GM21526 (cell line): ENCODE measurements at regions not wholly inside any gene's neighbourhood (a gene's known extent, or its start where the extent isn't known, plus 50 kb on each side); places are given as distances from the start of the nearest gene placed in this dataset.

Experiments used
- ATAC-seq: cut with Tn5 transposase; IDR thresholded peaks from one replicate; pipeline ENCODE4 v1.9.1; 2021; ENCODE audit warnings: moderate library complexity; ENCODE audit not compliant: unreplicated experiment, low FRiP score

DNA sequence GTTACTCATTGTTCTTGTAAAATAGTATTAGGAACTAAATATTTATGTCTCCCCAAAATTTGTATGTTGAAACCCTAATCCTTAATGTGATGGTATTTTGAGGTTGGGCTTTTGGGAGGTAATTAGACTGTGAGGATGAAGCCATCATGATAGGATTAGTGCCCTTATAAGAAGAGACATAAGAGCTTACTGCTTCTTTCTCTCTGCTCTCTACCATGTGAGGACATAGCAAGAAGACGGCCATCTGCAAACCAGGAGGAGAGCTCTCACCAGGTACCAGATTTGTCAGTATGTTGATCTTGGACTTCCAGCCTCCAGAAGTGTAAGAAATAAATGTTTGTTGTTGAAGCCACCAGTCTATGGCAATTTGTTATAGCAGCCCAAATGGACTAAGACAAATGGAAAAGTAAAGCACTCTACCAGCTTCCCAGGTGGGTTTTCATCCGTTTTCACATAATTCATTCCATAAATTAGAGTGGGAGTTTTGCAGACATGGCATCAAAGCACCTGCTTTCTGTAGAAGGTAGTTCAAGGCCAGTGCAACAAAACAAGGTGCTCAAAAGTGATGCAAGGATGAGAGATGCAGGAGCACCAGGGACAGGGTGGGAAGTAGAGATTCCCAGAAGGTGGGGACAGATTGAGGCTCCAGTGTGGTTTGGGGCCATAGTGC, 70.7 kb downstream of the MYCN start:
- no peak for ATAC-seq

DNA sequence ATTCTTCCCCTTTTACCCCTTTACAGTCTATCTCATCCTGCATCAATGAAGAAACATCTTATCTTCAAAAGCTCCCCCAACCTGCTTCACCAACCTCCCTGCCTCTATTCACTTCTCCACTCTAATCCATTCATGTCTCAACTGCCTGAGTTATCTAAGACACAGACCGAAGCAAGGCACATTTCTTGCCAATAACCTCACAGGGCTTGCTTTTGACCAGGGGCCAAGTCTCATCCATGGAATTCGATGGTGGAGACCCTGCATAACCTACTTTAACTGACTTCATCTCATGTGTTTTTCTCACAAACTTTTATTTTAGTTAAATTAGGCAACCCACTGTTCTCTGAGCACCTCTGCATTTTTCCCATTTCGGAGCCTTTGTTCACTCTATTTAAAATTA, 69.7 kb downstream of the MYCN start:
- ATAC-seq = no peak

DNA sequence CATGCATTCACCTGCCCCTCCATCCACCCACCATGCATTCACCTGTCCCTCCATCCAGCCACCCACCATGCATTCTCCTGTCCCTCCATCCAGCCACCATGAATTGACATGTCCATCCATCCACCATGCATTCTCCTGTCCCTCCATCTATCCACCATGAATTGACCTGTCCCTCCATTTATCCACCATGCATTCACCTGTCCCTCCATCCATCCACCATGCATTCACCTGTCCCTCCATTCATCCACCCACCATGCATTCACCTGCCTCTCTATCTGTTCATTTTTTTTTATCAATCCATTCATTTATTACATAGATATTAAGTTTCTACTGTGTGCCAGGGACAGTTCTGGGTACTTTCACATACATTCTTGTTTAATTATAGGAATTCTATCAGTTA, 69.2 kb downstream of the MYCN start:
- no peak for ATAC-seq

DNA sequence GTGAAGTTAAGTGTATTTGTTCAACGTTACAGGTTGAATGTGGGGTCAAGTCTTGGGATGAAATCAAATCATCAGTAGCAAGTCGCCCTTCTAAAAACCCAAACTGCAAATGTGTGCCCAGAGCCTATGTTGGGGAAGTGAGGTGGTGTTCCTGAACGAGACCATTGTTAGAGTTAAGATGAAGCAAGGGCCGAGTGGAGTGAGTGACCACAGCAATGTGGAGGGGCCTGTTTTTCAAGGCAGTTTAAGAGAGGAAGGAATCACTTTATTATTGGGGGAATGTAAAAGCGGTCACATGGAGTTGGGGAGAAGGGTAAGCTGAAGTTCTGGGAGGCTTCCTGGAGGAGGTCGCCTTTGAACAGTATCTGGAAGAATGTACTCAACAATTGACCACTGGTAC, 68.5 kb downstream of the MYCN start:
- ATAC-seq = no peak

DNA sequence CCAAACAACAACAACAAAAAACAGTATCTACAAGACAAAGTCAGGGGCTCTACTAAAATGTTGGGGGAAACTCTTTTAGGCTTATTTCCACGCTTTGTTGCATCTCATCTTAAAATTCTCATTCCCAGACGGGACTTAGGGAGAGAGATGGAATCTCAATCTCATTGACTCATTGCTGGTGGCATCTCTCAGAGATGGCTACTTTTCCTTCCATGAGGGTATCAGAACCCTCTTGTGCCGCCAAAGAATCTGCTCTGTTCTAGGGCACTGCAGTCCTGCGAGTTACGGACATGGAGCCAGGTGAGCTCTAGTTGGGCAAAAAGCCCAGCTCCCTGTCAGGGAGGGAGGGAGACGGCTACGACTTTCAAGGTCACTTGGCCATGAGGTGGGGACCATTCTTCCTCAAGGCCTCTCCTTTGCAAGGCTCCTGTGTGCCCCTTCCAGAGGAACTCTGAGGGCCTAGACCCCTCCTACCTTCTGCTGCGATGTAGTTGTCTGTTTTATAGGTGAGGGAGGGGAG, 68.0 kb downstream of the MYCN start:
- no peak for ATAC-seq

DNA sequence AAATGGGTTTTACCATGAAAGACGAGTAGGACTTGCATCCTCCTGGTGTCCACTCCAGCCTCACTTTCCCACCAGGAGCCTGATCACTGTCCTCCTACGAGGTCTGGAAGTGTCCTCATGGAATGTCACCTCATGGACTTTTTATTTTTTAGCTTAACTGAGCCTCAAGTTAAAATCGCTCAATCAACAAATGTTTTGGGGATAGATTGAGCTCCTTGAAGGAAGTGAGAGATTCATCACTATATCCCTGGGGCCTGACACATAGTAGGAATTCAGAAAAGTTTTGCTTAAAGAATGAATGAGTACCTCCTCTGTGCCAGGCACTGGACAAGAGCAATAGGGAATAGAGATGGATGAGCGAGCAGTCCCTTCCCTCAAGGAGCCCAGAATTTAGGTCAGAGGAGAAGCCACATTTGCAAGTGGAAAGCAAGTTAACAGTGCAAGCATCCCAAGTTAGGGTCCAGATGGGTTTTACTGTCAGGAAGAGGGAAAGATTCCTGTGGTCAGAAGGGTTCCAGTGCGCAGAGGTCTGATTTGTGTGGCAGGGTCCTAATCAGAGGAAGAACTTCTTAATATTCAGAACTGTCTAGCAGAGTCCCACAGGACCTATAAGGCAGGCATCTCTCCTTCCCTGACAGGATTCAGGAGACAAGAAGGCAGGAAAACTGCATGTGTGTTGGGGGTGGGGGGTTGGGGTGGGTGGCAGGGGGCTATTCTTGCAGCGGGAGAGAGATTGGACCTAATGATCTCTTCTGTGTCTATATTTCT, 67.0 kb downstream of the MYCN start:
- ATAC-seq = no peak

DNA sequence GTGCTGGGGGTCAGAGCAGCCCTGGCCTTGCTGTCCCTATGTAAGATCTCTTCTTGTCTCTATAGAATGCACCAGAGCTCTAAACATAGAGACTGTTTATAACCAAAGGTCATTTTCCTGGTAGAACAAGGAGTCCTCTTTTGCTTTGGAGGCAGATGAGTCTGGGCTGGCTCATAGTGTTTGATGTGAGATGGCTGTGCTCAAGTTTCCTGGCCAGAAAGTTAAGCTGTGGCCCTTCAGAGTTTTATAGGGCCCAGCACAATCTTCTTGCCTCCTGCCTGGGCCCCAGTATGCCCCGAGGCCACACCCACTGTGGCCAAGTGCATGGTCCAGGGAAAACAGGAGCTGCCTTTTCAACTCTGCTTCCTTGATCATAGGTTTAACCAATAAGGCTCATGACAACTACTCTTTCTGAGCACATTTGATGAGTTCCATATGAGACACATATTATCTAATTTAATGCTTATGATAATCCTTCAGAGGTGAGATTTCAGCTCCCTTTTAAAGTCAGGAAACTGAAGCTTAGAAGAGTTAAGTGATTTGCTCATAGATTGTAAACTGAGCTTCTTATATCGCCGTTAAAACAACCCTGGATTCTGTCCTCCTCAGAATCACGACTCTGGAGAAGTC, 66.3 kb downstream of the MYCN start:
- no peak for ATAC-seq

DNA sequence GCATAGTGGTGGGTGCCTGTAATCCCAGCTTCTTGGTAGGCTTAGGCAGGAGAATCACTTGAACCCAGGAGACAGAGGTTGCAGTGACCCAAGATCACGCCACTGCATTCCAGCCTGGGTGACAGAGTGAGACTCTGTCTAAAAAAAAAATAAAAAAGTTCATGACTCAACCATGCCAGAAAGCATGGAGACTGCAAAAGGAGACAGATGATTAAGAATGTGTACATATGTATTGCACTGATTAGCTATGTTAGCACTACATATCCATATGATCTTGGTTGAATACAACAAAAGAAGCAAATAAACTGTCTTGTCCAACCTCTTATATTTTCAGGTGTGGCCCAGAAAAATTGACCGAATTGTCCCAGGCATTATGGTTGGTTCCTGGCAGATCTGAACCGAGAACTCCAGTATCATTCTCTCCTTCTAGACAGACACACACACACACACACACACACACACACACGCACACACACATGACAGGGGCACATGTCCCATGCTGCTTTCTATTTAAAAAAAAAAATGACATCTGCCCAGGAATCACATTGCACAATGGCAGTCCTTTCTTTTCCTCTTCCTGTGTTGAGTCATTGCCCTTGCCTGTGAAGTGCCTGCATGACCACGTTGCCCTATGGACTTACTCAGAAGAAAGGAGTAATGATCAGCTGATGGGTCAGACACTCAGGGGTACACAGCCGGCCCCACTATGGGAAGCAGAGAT, 65.6 kb downstream of the MYCN start:
- no peak for ATAC-seq

DNA sequence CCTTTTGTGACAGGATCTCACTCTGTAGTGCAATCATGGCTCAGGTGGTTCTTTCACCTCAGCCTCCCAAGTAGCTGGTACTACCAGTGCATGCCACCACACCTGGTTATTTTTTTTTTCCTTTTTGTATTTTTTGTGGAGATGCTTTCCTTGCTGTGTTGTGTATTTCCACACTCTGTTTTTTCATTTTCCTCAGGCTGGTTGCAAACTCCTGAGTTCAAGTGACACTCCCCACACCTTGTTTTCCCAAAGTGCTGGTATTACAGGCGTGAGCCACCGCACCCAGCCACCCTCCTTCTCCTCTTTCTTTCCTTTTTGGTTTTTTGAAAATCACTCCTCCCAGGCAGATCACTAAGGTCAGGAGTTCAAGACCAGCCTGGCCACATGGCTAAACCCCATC, 65.0 kb downstream of the MYCN start:
- ATAC-seq = no peak

DNA sequence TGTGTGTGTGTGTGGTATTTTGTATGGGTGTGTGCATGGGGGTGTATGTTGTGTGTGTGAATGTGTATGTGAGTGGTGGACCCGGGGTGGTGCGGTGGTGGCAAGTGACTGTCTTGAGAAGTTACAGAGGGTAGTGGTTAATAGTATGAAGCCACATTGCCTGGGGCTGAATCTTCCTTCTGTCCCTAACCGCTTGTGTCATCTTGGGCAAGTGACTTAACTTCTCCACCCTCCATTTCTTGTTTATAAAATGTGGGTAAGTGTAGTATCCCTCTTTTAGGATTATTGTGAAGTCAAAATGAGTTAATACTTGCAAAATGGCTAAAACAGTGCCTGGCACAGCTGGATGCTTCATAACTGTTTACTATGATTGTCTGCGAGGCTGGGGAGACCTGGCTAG, 63.5 kb downstream of the MYCN start:
- ATAC-seq = no peak

DNA sequence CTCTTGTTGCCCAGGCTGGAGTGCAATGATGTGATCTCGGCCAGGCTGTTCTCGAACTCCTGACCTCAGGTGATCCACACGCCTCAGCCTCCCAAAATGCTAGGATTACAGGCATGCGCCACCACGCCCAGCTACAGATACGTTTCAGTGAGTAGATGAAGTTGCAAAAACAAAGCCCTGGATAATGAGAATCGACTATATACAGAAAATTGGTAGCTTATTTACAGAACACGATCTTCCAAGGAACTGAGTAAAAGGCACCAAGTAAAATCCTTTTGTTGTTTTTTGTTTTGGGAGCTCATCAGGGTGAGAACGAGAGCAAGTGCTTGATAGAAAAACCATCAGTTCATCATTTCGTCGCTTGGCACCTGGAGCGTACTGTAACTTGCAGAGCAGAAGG, 62.8 kb downstream of the MYCN start:
- ATAC-seq = no peak

DNA sequence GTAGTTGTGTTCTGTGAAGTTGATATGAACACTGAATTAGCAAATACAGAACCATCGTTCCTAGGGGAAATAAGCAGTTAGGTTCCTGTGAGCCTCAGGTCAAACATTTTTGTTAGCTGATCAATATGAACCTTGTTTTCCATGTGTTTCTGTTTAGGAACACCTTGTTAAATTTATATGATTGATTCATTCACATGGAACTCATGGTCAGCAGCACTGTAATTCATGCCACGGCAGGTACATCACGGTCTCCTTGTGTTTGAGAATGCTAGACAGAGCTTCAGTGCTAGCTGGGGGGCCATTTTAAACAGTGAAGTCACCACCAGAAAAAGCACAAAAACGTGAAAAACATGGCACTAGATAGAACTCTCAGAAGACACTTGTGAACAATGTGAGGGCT, 62.2 kb downstream of the MYCN start:
- no peak for ATAC-seq

DNA sequence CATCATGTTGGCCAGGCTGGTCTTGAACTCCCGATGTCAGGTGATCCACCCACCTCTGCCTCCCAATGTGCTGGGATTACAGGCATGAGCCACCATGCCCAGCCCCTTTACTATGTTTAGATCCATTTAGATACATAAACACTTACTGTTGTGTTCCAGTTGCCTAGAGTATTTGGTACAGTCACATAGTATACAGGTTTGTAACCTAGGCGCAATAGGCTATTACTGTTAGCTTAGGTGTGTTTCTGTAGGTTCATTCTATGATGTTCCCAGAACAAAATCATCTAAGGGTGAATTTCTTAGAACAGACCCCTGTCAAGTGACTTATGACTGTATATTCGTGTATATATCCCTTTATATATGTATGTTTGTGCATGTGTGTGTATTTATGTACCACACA, 61.8 kb downstream of the MYCN start:
- no peak for ATAC-seq

DNA sequence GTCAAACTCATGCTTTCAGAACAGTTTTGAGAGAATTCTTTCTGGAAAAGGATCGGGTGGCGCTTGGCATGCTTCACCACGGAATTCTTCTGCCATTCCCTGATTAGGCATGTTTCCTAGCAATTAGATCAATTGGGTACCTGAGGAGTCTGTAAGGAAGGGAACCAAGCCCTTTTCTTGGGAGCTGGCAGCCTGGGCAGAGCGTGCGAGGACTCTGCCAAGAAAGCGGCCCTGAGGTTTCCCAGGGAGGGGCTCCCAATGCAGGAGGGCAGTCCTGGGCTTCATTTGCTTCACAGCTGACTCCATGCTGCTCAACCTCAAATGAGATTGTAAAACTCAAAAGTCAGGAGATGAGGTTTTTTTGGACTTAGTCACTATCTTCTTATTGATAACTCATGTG, 60.3 kb downstream of the MYCN start:
- no peak for ATAC-seq

DNA sequence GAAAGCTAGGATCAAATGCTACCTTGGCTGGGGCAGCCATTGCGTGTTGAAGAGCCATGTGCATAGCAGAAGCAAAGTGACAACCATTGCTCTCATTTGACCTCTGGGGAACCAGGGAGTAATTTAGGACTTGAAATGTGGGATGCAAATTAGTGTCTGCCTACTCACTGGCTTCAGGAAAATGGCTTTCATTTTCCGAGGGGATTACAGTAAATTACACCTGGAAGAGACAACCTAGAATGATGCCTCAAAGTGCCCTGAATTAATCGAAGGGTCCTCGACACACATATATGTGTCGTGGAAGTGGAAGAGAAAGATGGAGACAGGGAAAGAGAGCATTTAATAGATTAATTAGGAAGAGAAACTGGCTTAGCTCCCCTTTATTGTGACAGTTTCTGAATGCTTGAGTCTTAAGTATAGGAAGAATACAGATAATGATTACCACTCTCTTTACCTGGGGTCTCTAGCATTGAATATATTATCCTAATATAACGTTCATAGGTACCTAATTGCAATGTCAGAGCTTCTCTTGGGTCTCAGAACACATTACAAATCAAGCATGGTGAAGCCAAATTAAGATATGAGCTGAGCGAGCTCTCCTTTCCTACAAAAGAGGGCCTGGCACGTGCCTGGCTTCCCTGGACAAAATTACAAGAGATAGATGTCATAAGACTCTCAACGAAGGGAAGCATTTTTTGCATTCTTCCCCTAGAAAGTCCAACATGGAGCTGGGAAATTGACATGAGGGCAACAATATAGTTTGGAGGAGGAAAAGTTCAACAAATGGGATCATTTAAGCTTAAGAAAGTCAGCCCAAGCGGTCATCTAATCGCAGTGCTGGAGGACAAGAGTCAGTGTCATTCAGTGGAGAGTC, 59.5 kb downstream of the MYCN start:
- ATAC-seq = no peak

DNA sequence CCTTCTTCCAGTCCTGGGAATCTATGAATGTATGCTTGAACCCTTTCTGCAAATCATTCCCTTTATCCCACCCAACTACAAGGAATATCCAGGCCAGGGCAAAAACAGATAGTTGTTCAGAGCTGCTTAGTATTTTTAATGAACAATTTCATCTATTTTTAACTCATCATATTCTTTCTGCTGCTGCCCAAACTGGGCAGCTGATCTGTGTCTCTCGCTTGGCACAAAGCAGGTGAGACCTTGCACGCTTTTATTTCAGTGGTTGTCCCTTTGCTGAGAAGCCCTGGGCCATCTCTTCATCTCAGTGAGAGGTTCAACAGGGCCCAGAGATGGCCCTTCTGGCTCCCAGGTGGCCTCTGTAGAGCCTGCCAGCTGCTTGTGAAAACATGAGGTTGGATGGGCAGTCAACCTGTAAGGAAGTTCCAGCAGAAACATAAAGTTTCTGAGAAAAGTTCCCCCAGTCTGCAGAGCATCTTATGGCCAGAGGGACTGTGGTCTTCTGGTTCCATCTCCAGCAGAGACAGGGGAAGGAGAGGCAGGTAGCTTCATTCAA, 57.5 kb downstream of the MYCN start:
- no peak for ATAC-seq

DNA sequence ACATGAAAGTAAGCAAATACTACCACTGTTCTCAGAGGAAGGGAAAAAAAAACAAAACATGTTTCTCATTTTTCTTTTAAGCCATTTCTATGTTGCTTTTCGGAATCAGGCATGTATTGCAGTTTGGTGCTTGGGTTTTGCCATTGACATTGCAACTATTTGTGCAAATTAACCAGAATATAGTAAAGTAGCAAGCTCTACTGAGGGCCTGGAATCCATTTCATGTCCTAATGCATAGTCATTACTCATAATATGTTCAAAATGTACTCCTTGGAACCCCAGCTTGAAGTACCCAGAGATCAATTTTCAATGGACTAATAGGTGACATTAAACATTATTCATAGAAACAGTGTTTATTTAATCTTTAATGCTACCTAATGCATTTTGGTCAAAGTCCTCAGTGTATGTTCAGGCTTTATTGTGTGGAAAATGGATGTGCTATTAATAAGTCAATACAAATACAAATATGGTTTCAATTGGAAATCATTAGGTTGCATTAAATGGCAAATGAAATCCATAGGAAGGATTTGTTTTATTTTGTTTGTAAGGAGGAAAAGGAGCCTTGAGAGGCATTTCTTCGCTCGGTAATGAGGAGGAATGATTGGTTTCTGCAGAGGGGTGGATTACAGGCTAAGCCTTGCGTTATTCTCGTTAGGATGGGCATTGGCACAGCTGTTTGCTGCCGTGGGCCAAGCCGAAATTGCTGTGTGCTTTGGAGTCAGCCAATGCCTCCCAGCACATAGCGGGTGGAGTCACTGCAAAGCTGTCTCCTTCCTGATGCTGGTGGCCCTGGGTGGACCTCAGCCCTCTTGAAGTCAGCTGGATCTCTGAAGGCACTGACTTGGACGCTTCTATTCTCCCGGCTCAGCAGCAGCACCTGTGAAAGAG, 56.4 kb downstream of the MYCN start:
- no peak for ATAC-seq
